Islet of Langerhans (tissue), 1 donor: ENCODE measurements at regions not wholly inside any gene's neighbourhood (a gene's known extent, or its start where the extent isn't known, plus 50 kb on each side); places are given as distances from the start of the nearest gene placed in this dataset.
"Not testable (repeated sequence)": the region's sequence is repeated elsewhere in the genome, so short reads cannot be mapped to it uniquely, and the experiment has no call there.

Experiments used
- FAIRE-seq: peaks from one replicate; lab custom pipeline; 2011; peaks lifted over from hg19 to GRCh38; lab: Jason Lieb, UNC

DNA sequence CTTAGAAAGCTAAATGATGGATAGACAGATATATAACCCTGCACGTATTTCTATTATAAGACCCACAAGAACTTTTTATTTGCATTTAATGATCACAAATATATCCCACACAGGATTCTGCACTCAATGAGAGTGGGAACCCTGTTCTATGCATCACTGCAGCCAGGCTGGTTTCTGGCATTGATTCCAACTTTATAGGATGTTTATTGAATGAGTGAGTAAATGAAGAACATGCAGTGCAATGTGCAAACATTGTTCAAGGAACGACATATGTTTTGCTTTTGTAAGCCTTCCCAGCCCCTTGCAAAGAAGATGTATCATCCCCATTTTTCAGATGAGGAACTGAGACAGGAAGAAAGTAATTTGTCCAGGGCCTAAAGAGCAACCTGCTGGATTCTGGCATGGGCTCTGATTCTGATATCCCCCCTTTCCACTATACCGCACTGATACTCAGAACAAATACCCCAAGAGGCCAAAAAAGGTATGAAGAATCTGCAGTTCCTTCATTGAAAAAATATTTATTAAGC, 246.3 kb downstream of the LACC1 start:
- no peak for FAIRE-seq

DNA sequence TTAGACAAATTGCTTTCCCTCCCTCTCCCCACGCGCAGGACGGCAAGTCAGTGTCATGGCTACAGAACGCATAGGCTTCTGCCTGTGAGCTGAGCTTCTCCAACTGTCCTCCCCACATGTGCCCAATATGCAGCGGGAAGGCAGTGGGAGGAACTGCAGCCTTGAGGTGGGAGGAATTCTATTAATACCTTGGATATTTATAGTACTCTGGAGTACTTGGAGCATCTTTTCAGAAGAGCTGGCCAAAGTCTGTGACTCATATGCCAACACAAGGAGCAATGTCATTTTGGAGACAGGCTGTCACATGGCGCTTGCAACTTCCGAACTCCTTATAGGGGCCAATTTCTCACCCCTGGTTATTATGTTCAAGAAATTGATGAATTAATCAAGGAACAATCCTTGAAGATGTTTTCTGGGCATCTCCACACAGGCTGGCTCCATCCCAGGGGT, 245.0 kb upstream of the SERP2 start:
- no peak for FAIRE-seq

DNA sequence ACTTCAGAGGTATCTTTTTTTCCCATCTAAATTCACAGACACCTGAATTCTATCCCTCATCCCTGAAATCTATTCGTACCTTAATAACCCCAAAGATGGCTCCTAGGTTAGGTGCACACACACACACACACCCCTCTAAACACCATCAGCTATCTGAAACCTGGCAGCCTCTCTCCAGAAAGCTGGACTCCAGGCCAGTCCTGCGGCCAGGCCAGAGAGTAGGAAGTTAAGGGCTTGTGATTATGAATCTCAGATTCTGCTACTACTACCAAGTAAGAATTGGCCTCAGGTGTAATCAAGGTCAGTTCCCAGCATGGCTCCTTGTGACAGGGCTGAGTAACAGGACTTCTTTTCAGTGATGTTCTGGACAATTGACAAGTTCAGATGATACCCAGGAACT, 244.2 kb upstream of the SERP2 start:
- FAIRE-seq = no peak

DNA sequence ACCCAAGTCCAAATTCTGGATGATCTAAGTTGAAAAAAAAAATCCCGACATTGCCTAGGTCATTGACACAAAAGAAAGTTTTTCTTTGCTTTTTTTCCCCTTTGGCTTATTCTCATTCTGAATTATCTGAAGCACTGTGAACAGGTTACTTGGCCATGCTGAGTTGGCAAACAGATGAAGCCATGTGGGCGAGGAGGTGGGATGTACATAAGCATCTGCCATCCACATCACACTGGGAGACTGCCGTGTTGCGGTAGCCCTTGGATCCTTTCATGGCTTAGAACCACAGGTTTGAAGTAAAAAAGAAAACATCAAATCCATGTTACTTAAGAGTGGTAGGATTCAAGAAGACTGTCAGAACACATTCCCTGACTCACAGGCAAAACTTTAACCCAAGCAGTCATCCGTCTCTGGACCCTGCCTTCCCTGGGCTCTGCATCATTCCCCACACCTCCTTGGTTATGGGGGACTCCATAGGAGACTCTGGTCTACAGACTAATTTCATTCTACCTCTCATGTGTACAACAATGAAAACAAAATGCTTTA, 242.5 kb upstream of the SERP2 start:
- no peak for FAIRE-seq

DNA sequence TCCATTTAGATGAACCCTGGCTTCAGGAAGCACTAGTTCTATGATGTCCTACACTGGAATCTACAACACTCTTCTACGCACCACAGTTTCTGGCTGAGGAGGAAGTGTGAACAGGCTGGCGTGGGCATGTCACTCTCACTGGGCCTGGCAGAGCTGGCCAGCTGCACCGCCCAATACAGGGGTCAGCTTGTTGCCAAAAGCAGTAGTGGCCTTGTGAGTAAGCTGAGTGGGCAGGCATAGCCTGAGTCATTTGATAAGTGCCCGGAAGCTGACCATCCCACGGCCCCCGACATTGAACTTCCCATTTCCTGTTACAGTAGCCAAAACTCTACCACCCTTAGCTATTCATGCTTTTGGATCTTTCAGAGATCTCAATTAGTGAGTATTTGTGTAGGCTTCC, 240.9 kb upstream of the SERP2 start:
- FAIRE-seq = no peak

DNA sequence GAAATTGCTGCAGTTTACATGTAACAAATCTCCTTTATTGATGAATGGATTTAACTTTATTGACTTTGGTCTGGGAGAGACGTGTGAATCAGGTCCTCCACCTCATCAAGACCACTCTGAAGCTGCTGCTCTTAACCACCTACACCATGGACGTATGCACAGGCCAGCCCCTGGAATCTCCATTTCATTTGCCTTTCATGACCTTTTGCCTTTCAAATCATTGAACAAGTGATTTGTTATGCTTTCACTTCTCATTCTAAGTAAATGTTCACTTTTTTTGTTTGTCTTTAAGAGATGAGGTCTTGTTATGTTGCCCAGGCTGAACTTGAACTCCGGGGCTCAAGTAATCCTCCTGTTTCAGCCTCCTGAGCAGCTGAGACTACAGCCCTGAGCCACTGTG, 240.0 kb upstream of the SERP2 start:
- FAIRE-seq = no peak

GRCh38 chr13:44135566-44135965, 238.1 kb upstream of the SERP2 start:
- FAIRE-seq = no peak

DNA sequence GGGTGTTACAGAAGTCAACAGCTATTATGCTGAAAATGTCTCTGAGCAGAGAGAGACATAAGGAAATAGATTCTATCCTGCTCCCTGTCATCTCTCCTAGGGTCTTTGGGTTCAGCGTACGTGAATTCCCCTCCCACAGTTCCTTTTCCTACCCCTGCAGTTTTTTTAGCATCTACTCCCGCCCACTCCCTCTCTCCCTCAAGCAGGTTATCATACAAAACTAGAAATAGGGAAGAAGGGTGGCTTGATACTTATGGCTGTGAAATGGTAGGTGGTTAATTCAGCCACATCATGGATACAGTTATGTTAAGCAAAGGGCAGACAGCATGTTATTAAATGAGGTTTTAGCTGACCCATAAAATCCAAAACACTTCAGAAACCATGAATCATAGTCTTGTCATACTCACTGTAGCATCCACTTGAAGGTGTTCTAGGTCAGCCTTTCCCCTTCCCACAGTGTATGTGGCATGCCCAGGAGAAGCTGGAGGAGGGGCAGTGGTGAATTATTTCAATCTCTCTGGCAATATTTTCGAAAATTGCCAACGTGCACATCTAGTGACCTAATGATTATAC, 236.8 kb upstream of the SERP2 start:
- FAIRE-seq = no peak

- FAIRE-seq = no peak
These were observed 236.2 kb upstream of the SERP2 start for GRCh38 chr13:44137466-44137865.

DNA sequence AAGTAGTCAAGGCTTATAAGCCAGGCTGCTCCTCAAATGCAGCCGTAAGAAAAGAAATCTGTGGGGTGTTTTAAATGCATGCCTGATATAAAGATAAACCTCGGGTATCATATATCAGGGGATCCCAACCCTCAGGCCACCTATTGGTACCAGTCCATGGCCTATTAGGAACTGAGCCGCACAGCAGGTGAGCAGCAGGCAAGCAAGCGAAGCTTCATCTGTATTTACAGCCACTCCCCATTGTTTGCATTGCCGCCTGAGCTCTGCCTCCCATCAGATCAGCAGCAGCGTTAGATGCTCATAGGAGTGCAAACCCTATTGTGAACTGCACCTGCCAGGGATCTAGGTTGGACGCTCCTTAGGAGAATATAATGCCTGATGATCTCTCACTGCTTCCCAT, 233.5 kb upstream of the SERP2 start:
- FAIRE-seq = no peak

DNA sequence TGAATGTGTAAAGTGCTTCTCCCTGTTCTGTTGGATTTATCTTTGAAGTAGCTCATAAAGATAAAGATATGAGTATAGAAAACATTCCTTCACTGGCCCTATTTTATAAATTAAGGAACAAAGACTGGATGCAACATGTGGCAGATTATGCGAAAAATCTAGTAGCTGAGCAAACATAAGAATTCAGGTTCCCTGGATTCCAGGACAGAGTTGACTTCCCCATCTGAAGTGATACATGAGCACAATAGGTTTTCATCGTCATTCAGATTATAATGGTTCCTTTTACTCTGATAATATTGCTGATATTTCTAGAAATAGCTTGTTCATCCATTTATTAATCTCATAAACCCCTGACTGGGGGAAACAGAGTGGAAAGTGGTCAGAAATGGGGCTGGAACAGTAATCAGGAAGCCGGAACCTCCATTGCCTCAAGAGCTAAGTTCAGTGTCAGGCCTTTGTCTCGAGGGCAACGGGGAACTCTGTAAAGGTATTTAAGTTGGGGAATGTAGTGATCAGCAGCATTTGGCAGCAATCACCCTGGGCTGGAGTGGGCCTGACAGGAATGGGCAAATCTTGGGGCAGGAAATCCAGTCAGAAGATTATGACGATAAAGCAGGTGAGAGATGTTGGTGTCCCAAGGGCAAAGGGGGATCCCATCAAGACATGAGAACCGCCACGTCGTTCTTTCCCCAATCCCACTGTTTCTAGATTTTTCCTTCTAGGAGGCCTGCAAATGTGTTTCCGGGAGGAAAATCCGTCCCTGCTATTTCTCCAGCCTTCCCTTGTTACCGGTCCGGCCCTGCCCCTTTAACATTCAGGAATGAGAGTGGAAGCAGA, 232.5 kb upstream of the SERP2 start:
- FAIRE-seq = peak; percentile 81

DNA sequence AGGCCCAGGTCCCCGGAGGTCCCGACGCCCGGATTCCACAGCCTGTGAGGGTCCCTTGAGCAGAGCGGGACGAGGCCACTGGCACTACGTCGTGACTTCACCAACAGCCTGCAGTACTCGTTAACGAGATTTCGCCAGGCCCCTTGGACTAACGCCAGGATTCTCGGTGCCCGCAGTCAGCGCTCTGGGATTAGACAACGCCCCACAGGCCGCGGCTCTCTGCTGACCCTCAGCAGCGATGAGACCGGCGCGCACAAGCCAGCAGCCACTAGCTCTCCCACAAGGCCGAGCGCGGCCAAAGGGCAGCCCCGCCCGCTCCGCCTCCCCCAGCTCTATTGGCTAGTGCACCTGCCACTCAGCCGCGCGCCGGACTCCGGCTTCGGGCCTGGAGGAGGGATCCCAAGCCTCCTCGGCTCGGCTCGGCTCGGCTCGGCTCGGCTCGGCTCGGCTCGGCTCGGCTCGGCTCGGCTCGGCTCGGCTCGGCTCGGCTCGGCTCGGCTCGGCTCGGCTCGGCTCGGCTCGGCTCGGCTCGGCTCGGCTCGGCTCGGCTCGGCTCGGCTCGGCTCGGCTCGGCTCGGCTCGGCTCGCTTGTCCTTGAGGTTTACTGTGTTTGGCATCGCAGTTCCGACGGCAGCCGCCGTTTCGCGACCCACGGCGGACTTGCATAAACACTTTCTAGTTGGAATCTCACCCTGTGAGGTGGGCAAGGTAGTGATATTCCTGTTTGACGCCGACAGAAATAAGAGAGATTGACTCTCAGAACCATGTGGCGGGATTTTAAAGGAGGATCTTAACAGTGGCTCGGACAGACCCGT, 231.7 kb upstream of the SERP2 start:
- peak; percentile 36 for FAIRE-seq

GRCh38 chr13:44142540-44142867, 231.1 kb upstream of the SERP2 start:
- FAIRE-seq = no peak

- FAIRE-seq = peak; percentile 65
These were observed 230.5 kb upstream of the SERP2 start for GRCh38 chr13:44142941-44143665.

- no peak for FAIRE-seq
These were observed 227.5 kb upstream of the SERP2 start for GRCh38 chr13:44146138-44146537.

DNA sequence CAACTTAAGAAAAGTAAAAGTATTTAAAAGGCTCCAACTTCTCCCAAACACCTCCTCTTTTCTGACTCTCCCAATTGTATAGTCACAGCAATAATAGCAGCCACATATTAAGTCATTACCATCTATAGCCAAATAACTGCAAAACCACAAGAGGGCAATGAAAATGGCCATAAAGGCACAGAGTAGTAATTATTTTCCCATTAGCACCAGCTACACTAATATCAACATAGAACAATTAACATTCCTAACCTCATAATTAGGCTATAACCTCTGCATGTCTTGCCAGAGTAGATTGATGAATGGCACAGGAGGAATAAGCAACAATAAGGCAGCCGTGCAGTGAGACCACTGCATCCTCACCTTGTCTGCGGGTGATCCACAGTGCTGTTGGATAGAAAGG, 226.4 kb upstream of the SERP2 start:
- FAIRE-seq = no peak

DNA sequence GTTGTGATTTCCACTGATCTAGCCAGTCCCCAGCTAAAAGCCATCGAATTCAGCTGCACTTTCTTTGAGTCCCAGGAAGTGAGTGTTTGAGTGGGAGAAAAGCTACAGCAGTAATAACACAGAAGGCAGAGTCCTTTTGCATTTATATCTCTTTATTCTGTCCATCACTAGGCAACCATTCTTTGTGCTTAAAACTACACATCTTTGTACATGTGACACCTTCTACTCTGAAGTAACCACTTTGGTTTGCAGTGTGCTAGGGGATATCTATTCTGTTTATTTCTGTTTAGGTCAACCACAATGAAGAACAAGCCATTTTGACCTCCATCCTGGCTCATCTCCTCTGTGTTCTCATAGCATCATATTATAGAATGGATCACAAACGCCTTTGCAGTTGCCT, 226.0 kb upstream of the SERP2 start:
- no peak for FAIRE-seq

DNA sequence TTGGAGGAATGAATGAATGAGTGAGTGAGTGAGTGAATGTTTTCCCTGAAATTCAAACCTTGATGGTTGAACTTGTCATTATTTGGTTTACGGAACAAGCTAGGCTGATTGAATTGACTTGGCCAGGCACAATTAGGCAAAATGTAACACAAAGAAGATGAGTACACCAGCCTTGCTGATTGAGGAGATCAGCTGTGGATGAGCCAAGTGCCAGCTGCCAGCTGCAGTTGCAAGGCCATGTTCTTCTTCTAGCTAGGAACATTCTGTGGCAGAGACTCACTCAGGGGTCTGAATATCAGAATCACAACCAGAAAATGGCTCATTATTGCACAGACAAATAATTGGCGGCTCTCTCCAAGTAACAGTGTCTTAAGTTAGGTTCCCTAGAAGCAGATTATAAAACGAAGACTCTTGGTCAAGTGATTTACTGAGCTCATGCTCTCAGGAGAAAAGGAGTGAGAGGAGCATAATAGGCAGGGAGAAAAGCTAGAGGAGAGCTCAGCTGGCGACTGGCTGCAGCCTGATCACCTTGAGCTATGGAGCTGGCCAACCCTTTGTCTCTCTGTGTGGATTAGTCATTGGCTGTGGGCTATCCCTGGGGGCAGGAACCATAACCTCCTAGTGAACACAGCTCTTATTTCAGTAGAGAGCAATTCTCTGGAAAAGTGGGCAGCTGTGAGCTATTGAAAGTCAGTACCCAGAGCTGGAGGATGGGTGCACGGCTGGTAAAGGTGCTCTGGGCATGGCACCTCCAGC, 225.3 kb upstream of the SERP2 start:
- FAIRE-seq = no peak

DNA sequence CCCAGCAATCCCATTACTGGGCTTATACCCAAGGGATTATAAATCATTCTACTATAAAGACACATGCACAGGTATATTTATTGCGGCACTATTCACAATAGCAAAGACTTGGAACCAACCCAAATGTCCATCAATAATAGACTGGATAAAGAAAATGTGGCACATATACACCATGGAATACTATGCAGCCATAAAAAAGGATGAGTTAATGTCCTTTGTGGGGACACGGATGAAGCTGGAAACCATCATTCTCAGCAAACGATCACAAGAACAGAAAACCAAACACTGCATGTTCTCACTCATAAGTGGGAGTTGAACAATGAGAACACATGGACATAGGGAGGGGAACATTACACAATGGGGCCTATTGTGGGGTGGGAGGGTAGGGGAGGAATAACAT, 224.4 kb upstream of the SERP2 start:
- not testable (repeated sequence) for FAIRE-seq

DNA sequence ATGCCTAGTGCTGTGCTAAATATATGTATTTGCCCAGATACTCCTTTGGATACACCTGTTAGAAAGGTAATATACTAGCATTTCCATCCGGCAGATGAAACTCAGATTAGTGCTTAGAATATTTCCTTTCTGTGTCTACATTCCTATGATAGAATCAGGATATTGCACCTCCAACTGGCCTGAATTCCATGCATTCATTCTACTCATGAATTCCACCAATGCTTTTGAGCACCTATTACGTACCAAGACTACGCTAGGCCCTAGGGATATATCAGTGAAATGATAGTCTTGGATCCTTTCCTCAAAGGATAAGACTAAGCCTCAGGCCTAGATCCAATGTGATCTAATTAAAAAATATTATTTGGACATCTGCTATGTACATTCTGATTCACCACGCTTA, 223.8 kb upstream of the SERP2 start:
- no peak for FAIRE-seq

- no peak for FAIRE-seq
These were observed 222.2 kb upstream of the SERP2 start for GRCh38 chr13:44151474-44151873.
